NCI-H345 treated with DMSO at 0.1 percent for 48 hours (cell line): ENCODE measurements at regions not wholly inside any gene's neighbourhood (a gene's known extent, or its start where the extent isn't known, plus 50 kb on each side); places are given as distances from the start of the nearest gene placed in this dataset.

Experiments used
- DNase-seq: peaks from one replicate; lab custom pipeline; 2025; ENCODE audit not compliant: unreplicated experiment; lab: John Stamatoyannopoulos, UW

DNA sequence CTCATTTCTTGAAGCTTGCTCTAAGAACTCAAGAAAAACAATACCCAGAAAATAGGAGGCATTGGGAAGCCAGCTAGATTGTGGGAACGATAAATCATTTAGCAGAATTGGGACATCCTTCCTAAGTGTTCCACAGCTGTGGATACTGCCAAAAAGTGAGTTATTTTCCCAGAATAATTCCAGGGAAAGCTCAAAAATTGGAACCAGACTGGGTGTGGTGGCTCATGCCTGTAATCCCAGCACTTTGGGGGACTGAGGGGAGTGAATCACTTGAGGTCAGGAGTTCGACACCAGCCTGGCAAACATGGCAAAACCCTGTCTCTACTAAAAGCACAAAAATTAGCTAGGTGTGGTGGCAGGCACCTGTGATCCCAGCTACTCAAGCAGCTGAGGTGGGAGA, 68.2 kb upstream of the GK2 start:
- no peak for DNase-seq

GRCh38 chr4:79473439-79473724, 65.4 kb upstream of the GK2 start:
- no peak for DNase-seq

- DNase-seq = no peak
These were observed 64.8 kb upstream of the GK2 start for GRCh38 chr4:79472693-79473438.

- DNase-seq = no peak
These were observed 64.0 kb upstream of the GK2 start for GRCh38 chr4:79472036-79472435.

GRCh38 chr4:79471309-79471708, 63.3 kb upstream of the GK2 start:
- no peak for DNase-seq

GRCh38 chr4:79467246-79467932, 59.4 kb upstream of the GK2 start:
- DNase-seq = no peak

GRCh38 chr4:79466621-79467020, 58.6 kb upstream of the GK2 start:
- DNase-seq = no peak
